ENCODE measurements at regions not wholly inside any gene's neighbourhood (a gene's known extent, or its start where the extent isn't known, plus 50 kb on each side); places are given as distances from the start of the nearest gene placed in this dataset.

- H3K27ac Mint-ChIP-seq = no peak overlapping the region
- no peaks in the 10 kb centered on the region; the same call in 1 of the 2 replicates for H3K27me3 Mint-ChIP-seq (ENCODE audit: insufficient read depth)
- H3K36me3 Mint-ChIP-seq (ENCODE audit: low read depth) = no peaks in the 10 kb centered on the region
- no peak for TF ChIP-seq CTCF (IDR thresholded peaks at IDR 0.05)
- H3K9me3 Mint-ChIP-seq = peaks cover 20% of the 10 kb centered on the region
- DNase-seq = no peak
- no peaks in the 10 kb centered on the region for H3K4me1 Mint-ChIP-seq (ENCODE audit: low read depth)
- H3K4me3 Mint-ChIP-seq = no peak overlapping the region
These were observed 108.6 kb downstream of the EMX2 start for GRCh38 chr10:117651121-117651520.

GRCh38 chr10:117652228-117653169, 110.0 kb downstream of the EMX2 start:
- H3K27me3 Mint-ChIP-seq (ENCODE audit: insufficient read depth) = no peaks in the 10 kb centered on the region; the same call in 1 of the 2 replicates
- TF ChIP-seq CTCF (IDR thresholded peaks at IDR 0.05) = no peak
- no peak overlapping the region for H3K4me3 Mint-ChIP-seq
- H3K9me3 Mint-ChIP-seq = peaks cover 21% of the 10 kb centered on the region
- no peak overlapping the region for H3K27ac Mint-ChIP-seq
- DNase-seq = no peak
- no peaks in the 10 kb centered on the region for H3K4me1 Mint-ChIP-seq (ENCODE audit: low read depth)
- H3K36me3 Mint-ChIP-seq (ENCODE audit: low read depth) = no peaks in the 10 kb centered on the region

GRCh38 chr10:117653170-117653515, 110.6 kb downstream of the EMX2 start:
- no peak overlapping the region for H3K4me3 Mint-ChIP-seq
- no peak for TF ChIP-seq CTCF (IDR thresholded peaks at IDR 0.05)
- peak; percentile 75 for DNase-seq
- H3K27ac Mint-ChIP-seq = no peak overlapping the region
- H3K36me3 Mint-ChIP-seq (ENCODE audit: low read depth) = no peaks in the 10 kb centered on the region
- H3K9me3 Mint-ChIP-seq = peaks cover 22% of the 10 kb centered on the region
- H3K27me3 Mint-ChIP-seq (ENCODE audit: insufficient read depth) = no peaks in the 10 kb centered on the region; the same call in 1 of the 2 replicates
- no peaks in the 10 kb centered on the region for H3K4me1 Mint-ChIP-seq (ENCODE audit: low read depth)

- Mint-ChIP-seq H3K27ac (no peak overlapping the region), H3K9me3 (peaks cover 27% of the 10 kb centered on the region), H3K36me3 (ENCODE audit: low read depth) (no peaks in the 10 kb centered on the region), H3K27me3 (ENCODE audit: insufficient read depth) (no peaks in the 10 kb centered on the region; the same call in 1 of the 2 replicates), H3K4me1 (ENCODE audit: low read depth) (no peaks in the 10 kb centered on the region), H3K4me3 (no peak overlapping the region)
- no peak for DNase-seq
- TF ChIP-seq CTCF (IDR thresholded peaks at IDR 0.05) = no peak
These were observed 111.6 kb downstream of the EMX2 start for GRCh38 chr10:117654105-117654504.

- no peaks in the 10 kb centered on the region for H3K4me1 Mint-ChIP-seq (ENCODE audit: low read depth)
These were observed 114.1 kb downstream of the EMX2 start for GRCh38 chr10:117656385-117657367.

More at GRCh38 chr10:117656385-117657367, 114.1 kb downstream of the EMX2 start:
- no peaks in the 10 kb centered on the region for H3K36me3 Mint-ChIP-seq (ENCODE audit: low read depth)
- no peak for TF ChIP-seq CTCF (IDR thresholded peaks at IDR 0.05)
- H3K27me3 Mint-ChIP-seq (ENCODE audit: insufficient read depth) = peaks cover 1% of the 10 kb centered on the region
- peaks cover 35% of the 10 kb centered on the region for H3K9me3 Mint-ChIP-seq
- no peak overlapping the region for H3K27ac Mint-ChIP-seq
- H3K4me3 Mint-ChIP-seq = no peak overlapping the region
- no peak for DNase-seq

All from HFFc6 (cell line).